Activated CD4-positive, alpha-beta T cell treated with anti-CD3 and anti-CD28 coated beads, Interleukin-2, amount 10 ng/mL, durations not matched to agents 24 days and 14 days (primary cell): ENCODE measurements at regions not wholly inside any gene's neighbourhood (a gene's known extent, or its start where the extent isn't known, plus 50 kb on each side); places are given as distances from the start of the nearest gene placed in this dataset.

ENCODE experiments used
- DNase-seq: peaks from one replicate; pipeline ENCODE4 v3.0.0; 2022
- H3K27ac Mint-ChIP-seq: one replicate; pipeline ENCODE4 v1.8.0; 2022; ENCODE audit warnings: mild to moderate bottlenecking, mixed read lengths
- H3K27me3 Mint-ChIP-seq: one replicate; pipeline ENCODE4 v1.8.0; 2022; ENCODE audit warnings: mixed read lengths
- H3K36me3 Mint-ChIP-seq: one replicate; pipeline ENCODE4 v1.8.0; 2022; ENCODE audit warnings: low read depth, mild to moderate bottlenecking, mixed read lengths
- H3K4me1 Mint-ChIP-seq: one replicate; pipeline ENCODE4 v1.8.0; 2021; ENCODE audit warnings: mixed read lengths
- H3K4me3 Mint-ChIP-seq: one replicate; pipeline ENCODE4 v1.8.0; 2022; ENCODE audit warnings: mild to moderate bottlenecking, moderate library complexity, mixed read lengths
- H3K9me3 Mint-ChIP-seq: one replicate; pipeline ENCODE4 v1.8.0; 2021; ENCODE audit warnings: mixed read lengths
- intact Hi-C: fragments of 100-400 bp; cut with micrococcal nuclease; formaldehyde crosslinking; loops from one replicate; pipeline ENCODE4 v1.15.1; 2023

DNA sequence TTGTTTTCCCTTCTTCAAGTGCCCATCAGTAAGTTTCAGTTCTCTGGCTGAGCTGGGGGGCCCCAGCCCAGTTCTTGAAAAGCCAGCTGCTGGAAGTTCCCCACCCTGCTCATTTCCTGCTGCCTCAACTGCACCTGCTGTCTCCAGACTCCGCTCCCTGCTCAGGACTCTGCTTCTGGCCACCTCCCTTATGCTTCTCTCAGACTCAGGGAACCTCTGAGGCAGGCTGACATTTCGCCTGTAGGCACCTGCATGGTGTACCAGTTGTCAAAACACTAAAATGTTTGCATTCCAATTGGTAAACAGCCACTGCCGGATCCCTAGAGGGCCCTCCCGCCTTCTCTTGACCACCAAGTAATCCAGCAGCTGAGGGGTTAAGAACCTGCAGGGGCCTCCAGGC is 136.5 kb upstream of the VRK1 start:
- intact Hi-C loops = no loop called here
- DNase-seq = no peak
- no peaks in the 10 kb centered on the region for H3K36me3 Mint-ChIP-seq
- no peaks in the 10 kb centered on the region for H3K4me1 Mint-ChIP-seq
- H3K27me3 Mint-ChIP-seq = peaks cover 35% of the 10 kb centered on the region
- H3K9me3 Mint-ChIP-seq = peaks cover 5% of the 10 kb centered on the region
- no peak overlapping the region for H3K4me3 Mint-ChIP-seq
- no peak overlapping the region for H3K27ac Mint-ChIP-seq

DNA sequence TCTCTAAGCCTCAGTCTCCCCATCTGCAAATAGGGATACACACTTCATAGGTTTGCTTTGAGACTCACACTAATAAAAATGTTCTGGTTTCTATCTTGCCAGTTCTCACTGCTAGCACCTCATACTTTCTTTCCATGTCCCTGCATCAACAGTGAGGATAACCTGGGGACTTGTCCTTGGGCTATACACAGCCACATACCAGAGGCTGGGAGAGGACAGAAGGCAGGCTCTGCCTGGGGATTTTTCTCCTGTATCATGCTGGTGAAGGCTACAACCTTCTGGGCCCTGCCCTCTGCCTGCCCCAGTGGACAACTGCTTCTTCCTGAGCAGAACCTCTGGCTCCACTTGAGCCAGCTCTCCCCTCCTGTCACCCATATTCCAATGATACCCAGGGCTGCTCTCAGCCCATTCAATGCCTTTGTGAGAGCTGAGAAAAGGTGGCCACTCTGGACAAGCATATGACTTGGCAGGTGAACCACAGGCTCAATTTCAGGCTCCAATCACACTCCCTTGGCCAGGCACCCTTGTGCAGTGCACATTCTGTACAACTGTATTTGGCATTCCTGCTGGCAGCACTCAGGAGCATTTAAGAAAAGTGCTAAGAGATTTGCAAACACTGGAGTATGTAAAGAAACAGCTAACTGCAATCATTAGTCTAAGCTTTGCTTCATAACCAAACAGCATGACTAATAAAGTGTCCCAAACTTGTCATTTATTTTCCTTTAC is 135.8 kb upstream of the VRK1 start:
- H3K27ac Mint-ChIP-seq = no peak overlapping the region
- DNase-seq = no peak
- H3K9me3 Mint-ChIP-seq = peaks cover 5% of the 10 kb centered on the region
- H3K4me3 Mint-ChIP-seq = no peak overlapping the region
- intact Hi-C loops = no loop called here
- H3K36me3 Mint-ChIP-seq = no peaks in the 10 kb centered on the region
- peaks cover 38% of the 10 kb centered on the region for H3K27me3 Mint-ChIP-seq
- H3K4me1 Mint-ChIP-seq = no peaks in the 10 kb centered on the region

DNA sequence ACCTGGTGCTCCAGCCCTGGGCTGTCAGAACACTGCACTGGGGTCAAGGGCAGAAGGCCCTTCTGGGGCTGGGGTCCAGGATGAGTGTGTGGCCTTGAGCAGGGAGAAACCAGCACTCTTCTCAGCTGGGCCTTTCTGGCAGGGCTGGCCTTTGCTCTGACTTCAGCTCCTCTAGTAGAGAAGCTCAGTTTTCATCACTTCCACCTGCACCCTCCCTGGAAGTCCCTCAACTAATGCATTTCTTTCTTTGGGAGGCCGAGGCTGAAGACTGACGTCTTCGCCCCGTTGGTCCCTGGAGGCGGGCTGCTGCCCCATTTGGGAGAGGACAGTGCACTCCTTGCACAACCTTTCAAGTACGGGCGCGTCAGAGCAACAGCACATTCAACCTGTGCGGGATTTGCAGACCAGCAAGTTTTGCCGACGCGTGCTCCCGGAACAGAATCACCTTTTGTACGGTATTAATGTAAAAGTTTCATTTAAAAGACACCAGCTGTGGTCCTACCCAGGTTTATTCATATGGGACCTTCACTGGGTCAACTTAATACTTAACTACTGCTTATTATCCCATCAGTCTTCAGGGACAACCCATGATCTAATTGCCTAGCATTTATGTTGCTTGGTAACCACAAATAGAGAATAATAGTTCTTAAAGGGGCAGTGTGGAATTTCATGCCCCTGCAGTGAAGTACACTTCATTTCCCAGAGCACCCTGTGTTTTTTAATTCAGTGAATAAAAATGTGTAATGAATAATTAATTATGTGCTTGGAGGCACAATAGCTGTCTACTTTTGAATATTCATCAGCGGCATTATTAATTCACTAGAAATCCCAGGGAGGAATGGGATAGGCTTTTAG is 134.8 kb upstream of the VRK1 start:
- Mint-ChIP-seq H3K4me3 (no peak overlapping the region), H3K27me3 (peaks cover 36% of the 10 kb centered on the region), H3K27ac (no peak overlapping the region), H3K36me3 (no peaks in the 10 kb centered on the region), H3K9me3 (peaks cover 4% of the 10 kb centered on the region), H3K4me1 (no peaks in the 10 kb centered on the region)
- DNase-seq = no peak
- intact Hi-C loops = no loop called here

DNA sequence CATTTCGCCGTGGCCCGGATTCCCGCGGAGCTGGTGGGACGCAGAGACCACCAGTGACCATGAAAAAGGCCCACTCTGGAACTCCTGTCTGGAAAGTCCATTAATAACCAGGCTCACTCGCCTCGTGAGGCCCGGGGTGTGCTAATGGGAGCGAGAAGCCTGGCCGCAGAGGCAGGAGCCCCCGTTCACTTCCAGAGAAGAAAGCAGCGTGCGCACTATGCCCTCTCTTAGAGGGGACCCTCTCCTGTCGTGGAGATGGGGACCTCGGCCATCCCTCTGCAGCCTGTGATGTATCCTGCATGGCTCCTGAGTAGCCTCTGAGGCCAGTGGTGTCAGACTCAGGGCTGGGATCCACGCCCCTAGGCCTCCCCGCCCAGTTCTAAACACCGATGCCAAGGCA is 134.1 kb upstream of the VRK1 start:
- Mint-ChIP-seq H3K27me3 (peaks cover 35% of the 10 kb centered on the region), H3K4me3 (no peak overlapping the region), H3K9me3 (no peaks in the 10 kb centered on the region), H3K36me3 (no peaks in the 10 kb centered on the region), H3K27ac (no peak overlapping the region), H3K4me1 (no peaks in the 10 kb centered on the region)
- DNase-seq = no peak
- intact Hi-C loops = no loop called here

- no peaks in the 10 kb centered on the region for H3K4me1 Mint-ChIP-seq
- no peak overlapping the region for H3K4me3 Mint-ChIP-seq
- no peak for DNase-seq
- H3K27ac Mint-ChIP-seq = no peak overlapping the region
- H3K36me3 Mint-ChIP-seq = no peaks in the 10 kb centered on the region
- peaks cover 35% of the 10 kb centered on the region for H3K27me3 Mint-ChIP-seq
- intact Hi-C loops = no loop called here
- no peaks in the 10 kb centered on the region for H3K9me3 Mint-ChIP-seq
These were observed 133.6 kb upstream of the VRK1 start for GRCh38 chr14:96663491-96664067.

- no peaks in the 10 kb centered on the region for H3K4me1 Mint-ChIP-seq
- no peak for DNase-seq
- H3K27me3 Mint-ChIP-seq = peaks cover 17% of the 10 kb centered on the region
- no peaks in the 10 kb centered on the region for H3K9me3 Mint-ChIP-seq
- intact Hi-C loops = no loop called here
- no peaks in the 10 kb centered on the region for H3K36me3 Mint-ChIP-seq
- H3K4me3 Mint-ChIP-seq = no peak overlapping the region
- no peak overlapping the region for H3K27ac Mint-ChIP-seq
These were observed 131.1 kb upstream of the VRK1 start for GRCh38 chr14:96666088-96666487.

GRCh38 chr14:96670391-96670790 is 126.8 kb upstream of the VRK1 start:
- peaks cover 13% of the 10 kb centered on the region for H3K27me3 Mint-ChIP-seq
- intact Hi-C loops = no loop called here
- H3K36me3 Mint-ChIP-seq = no peaks in the 10 kb centered on the region
- no peak for DNase-seq
- no peak overlapping the region for H3K27ac Mint-ChIP-seq
- no peaks in the 10 kb centered on the region for H3K9me3 Mint-ChIP-seq
- no peaks in the 10 kb centered on the region for H3K4me1 Mint-ChIP-seq
- H3K4me3 Mint-ChIP-seq = no peak overlapping the region

DNA sequence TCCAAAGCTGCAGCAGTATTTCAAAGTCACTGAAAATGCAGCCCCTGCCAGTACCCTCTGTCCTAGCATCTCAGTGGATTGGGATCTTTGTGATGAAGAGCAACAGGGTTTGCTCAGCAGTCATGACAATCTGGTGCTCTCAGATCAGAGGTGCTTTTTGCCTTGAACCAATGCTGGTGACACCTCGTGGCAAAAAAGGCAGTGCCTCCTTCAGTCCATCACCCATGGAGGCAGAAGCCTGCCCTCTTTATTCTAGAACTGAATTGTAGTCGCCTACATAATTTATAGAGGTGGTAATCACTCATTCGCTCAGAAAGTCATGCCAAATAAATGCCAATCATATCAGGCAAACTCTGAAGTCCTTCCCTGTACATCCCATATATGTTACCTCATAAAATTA is 126.0 kb upstream of the VRK1 start:
- H3K27ac Mint-ChIP-seq = no peak overlapping the region
- peaks cover 13% of the 10 kb centered on the region for H3K27me3 Mint-ChIP-seq
- no peaks in the 10 kb centered on the region for H3K36me3 Mint-ChIP-seq
- intact Hi-C loops = no loop called here
- H3K4me1 Mint-ChIP-seq = no peaks in the 10 kb centered on the region
- DNase-seq = no peak
- no peak overlapping the region for H3K4me3 Mint-ChIP-seq
- no peaks in the 10 kb centered on the region for H3K9me3 Mint-ChIP-seq

GRCh38 chr14:96673706-96674105 is 123.5 kb upstream of the VRK1 start:
- H3K4me3 Mint-ChIP-seq = no peak overlapping the region
- H3K4me1 Mint-ChIP-seq = no peaks in the 10 kb centered on the region

DNA sequence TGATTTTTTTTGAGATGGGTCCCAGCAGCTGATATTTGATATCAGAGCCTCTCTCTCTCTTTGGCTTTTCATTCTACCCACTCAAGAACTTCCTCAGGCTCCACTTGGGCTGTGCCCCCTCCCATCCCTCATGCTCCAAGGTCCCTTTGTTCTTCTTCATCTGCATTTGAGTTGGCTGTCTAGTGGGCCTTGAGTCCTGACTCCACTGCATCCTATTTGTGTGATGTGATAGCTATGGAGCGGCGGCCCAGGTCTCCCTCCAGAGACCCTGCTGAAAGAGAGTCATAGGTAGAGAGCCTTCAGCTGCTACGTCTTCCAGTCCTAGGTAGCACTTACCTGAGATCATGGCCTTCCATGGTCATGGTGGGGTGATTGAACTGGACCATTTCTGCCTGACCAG is 123.1 kb upstream of the VRK1 start:
- no peak for DNase-seq
- intact Hi-C loops = no loop called here
- Mint-ChIP-seq H3K27me3 (peaks cover 12% of the 10 kb centered on the region), H3K4me3 (no peak overlapping the region), H3K36me3 (no peaks in the 10 kb centered on the region), H3K27ac (no peak overlapping the region), H3K9me3 (peaks cover 5% of the 10 kb centered on the region), H3K4me1 (no peaks in the 10 kb centered on the region)

More at GRCh38 chr14:96673706-96674105, 123.5 kb upstream of the VRK1 start:
- intact Hi-C loops = no loop called here
- Mint-ChIP-seq H3K27ac (no peak overlapping the region), H3K36me3 (no peaks in the 10 kb centered on the region), H3K9me3 (peaks cover 5% of the 10 kb centered on the region), H3K27me3 (peaks cover 12% of the 10 kb centered on the region)
- no peak for DNase-seq

- Mint-ChIP-seq H3K9me3 (peaks cover 5% of the 10 kb centered on the region), H3K4me3 (no peak overlapping the region), H3K36me3 (no peaks in the 10 kb centered on the region), H3K27me3 (peaks cover 12% of the 10 kb centered on the region), H3K4me1 (no peaks in the 10 kb centered on the region), H3K27ac (no peak overlapping the region)
- no peak for DNase-seq
- intact Hi-C loops = no loop called here
These were observed 121.0 kb upstream of the VRK1 start for GRCh38 chr14:96676166-96676565.

- Mint-ChIP-seq H3K9me3 (peaks cover 1% of the 10 kb centered on the region), H3K27me3 (peaks cover 6% of the 10 kb centered on the region), H3K36me3 (no peaks in the 10 kb centered on the region), H3K4me3 (no peak overlapping the region), H3K4me1 (no peaks in the 10 kb centered on the region), H3K27ac (no peak overlapping the region)
- intact Hi-C loops = no loop called here
- no peak for DNase-seq
These were observed 115.4 kb upstream of the VRK1 start for GRCh38 chr14:96681829-96682228.

- Mint-ChIP-seq H3K27me3 (peaks cover 4% of the 10 kb centered on the region), H3K4me3 (no peak overlapping the region), H3K4me1 (no peaks in the 10 kb centered on the region), H3K27ac (no peak overlapping the region), H3K36me3 (no peaks in the 10 kb centered on the region), H3K9me3 (no peaks in the 10 kb centered on the region)
- intact Hi-C loops = no loop called here
- DNase-seq = no peak
These were observed 114.8 kb upstream of the VRK1 start for GRCh38 chr14:96682401-96682800.

- intact Hi-C loops = no loop called here
These were observed 113.5 kb upstream of the VRK1 start for GRCh38 chr14:96683562-96684289.

More at GRCh38 chr14:96683562-96684289, 113.5 kb upstream of the VRK1 start:
- Mint-ChIP-seq H3K9me3 (no peaks in the 10 kb centered on the region), H3K27ac (no peak overlapping the region), H3K4me3 (no peak overlapping the region), H3K27me3 (peaks cover 2% of the 10 kb centered on the region), H3K4me1 (no peaks in the 10 kb centered on the region), H3K36me3 (no peaks in the 10 kb centered on the region)
- DNase-seq = no peak
